ENCODE measurements at regions not wholly inside any gene's neighbourhood (a gene's known extent, or its start where the extent isn't known, plus 50 kb on each side); places are given as distances from the start of the nearest gene placed in this dataset.

DNA sequence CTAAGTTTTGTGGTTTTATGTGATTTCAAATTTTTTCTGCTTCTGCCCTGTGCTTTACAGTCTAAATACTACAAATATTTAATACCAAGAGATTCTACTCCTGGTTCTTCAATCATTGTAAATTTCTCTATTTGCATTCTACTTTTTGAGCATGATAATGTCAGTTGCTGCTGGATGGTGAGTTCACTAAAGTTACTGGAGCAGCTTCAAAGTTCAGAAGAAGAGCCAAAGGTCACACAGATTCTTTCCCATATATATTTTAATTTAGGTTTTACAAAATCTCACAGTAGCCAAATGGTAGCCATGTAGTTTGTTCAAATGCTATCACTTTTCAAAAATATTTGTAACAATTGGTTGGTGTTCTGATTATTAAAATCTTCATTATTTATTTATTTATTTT lies 378.7 kb downstream of the TMEM232 start:
- H3K14ac ChIP-seq (replicated peaks; ENCODE audit: low read depth, low read length), result no peak overlapping the region
- H3K9me3 ChIP-seq (ENCODE audit: control insufficient read depth, insufficient read depth, low read length), result no peaks in the 10 kb centered on the region
- no peak overlapping the region for H3K56ac ChIP-seq (ENCODE audit: extremely low read depth, insufficient read depth, low read length)
- H3K79me1 ChIP-seq (ENCODE audit: low read depth in 1 of 2, low read length in 2 of 2), result no peaks in the 10 kb centered on the region
- no peak overlapping the region for H2BK20ac ChIP-seq (ENCODE audit: low read depth, low read length)
- no peak overlapping the region for H2BK120ac ChIP-seq (ENCODE audit: low read depth, low read length)
- H4K5ac ChIP-seq (ENCODE audit: low read depth, low read length), result no peak overlapping the region
- no peak overlapping the region for H3K23ac ChIP-seq (ENCODE audit: low read depth, low read length)
- ChIA-PET POLR2A (ENCODE audit: unreplicated experiment) (no interaction called here), CTCF (no interaction called here)
- no peaks in the 10 kb centered on the region for H4K20me1 ChIP-seq (ENCODE audit: insufficient read depth, low read length)
- H4K91ac ChIP-seq (ENCODE audit: insufficient read depth, low read depth, low read length), result no peak overlapping the region
- no peak for DNase-seq
- no peak overlapping the region for H3K9ac ChIP-seq (ENCODE audit: low read depth, low read length)
- no peaks in the 10 kb centered on the region for H3K27me3 ChIP-seq (ENCODE audit: control insufficient read depth, insufficient read depth, low read length)
- no peak overlapping the region for H3K27ac ChIP-seq (ENCODE audit: insufficient read depth, low read length)
- no TSS peak for BruUV-seq (replicated peaks)
- H4K8ac ChIP-seq (ENCODE audit: low read depth in 2 of 2, low read length in 2 of 2), result no peak overlapping the region
- no peak overlapping the region for H3K4me2 ChIP-seq (ENCODE audit: low read depth, low read length)
- no peak overlapping the region for H2AK5ac ChIP-seq (ENCODE audit: low read depth, low read length)
- no peak for TF ChIP-seq MXI1 (IDR thresholded peaks at IDR 0.05; ENCODE audit: borderline replicate concordance, low read depth, low read length)
- TF ChIP-seq POLR2A (IDR thresholded peaks at IDR 0.05; ENCODE audit: low read depth, low read length), result no peak
- ATAC-seq (ENCODE audit: low read depth), result no peak
- no peak overlapping the region for H3K4ac ChIP-seq (ENCODE audit: low read depth, low read length)
- no peak overlapping the region for H3K4me3 ChIP-seq (ENCODE audit: insufficient read depth, low read depth, low read length)
- no peak overlapping the region for H2AFZ ChIP-seq (replicated peaks; ENCODE audit: low read length, poor library complexity)
- no peak overlapping the region for H3K18ac ChIP-seq (ENCODE audit: low read depth, low read length)
- no peaks in the 10 kb centered on the region for H3K4me1 ChIP-seq (ENCODE audit: control insufficient read depth, insufficient read depth, low read length)
- H3K36me3 ChIP-seq (ENCODE audit: control insufficient read depth, insufficient read depth, low read length), result no peaks in the 10 kb centered on the region
- H2AK9ac ChIP-seq (replicated peaks; ENCODE audit: low read depth, low read length, poor library complexity), result no peak overlapping the region
- no peaks in the 10 kb centered on the region for H3K9me1 ChIP-seq (ENCODE audit: insufficient read depth, low read length)
- dilution Hi-C loops (cut with HindIII; ENCODE audit: low sequenced_read_pairs, unreplicated experiment), result no loop called here
- intact Hi-C loops (cut with micrococcal nuclease), result no loop called here
- H2BK15ac ChIP-seq (ENCODE audit: low read depth, low read length), result no peak overlapping the region
- in situ Hi-C loops (cut with MboI; ENCODE audit: low sequenced_read_pairs), result no loop called here
- no peak overlapping the region for H2BK5ac ChIP-seq (ENCODE audit: low read depth, low read length, poor library complexity, severe bottlenecking)

Data from IMR-90 (cell line).